SK-N-SH (cell line): ENCODE measurements at regions not wholly inside any gene's neighbourhood (a gene's known extent, or its start where the extent isn't known, plus 50 kb on each side); places are given as distances from the start of the nearest gene placed in this dataset.

Experiments used
- CTCF ChIA-PET: fragments of 300-600, 350-600 bp; formaldehyde crosslinking; extraction: SDS; loops from one replicate; lab custom pipeline; 2021; lab: Yijun Ruan, JAX
- POLR2A ChIA-PET: fragments of 350-600 bp; sonication (Branson Sonifier 250); formaldehyde crosslinking; extraction: SDS; loops from one replicate; lab custom pipeline; 2020; ENCODE audit warnings: antibody characterized with exemption, inconsistent platforms; lab: Yijun Ruan, JAX
- DNase-seq: peaks from one replicate; pipeline ENCODE4 v3.0.0; 2012
- H2AFZ ChIP-seq: fragments of 200-600 bp; sonication (generic); 2 replicates; pipeline ENCODE4 v1.8.1; 2016; ENCODE audit warnings: antibody characterized with exemption, mild to moderate bottlenecking, low read depth
- H3F3A ChIP-seq: fragments of 200-600 bp; sonication (generic); replicated peaks from 2 replicates; pipeline ENCODE3; 2016; ENCODE audit warnings: antibody characterized with exemption, mild to moderate bottlenecking; ENCODE audit not compliant: insufficient read depth
- H3K27ac ChIP-seq, 2 experiments: fragments of 200-500 bp in 1 of 2; fragments of 200-600 bp in 1 of 2; sonication (Bioruptor generic) in 1 of 2; sonication (generic), shearing (Covaris generic) in 1 of 2; 2 replicates each; pipeline versions ENCODE4 v1.5.1 to v1.6.1; 2014 to 2016; ENCODE audit warnings: low read depth in 2 of 2, inconsistent platforms in 1 of 2, low read length in 1 of 2, mild to moderate bottlenecking in 1 of 2, mixed read lengths in 1 of 2
- H3K27me3 ChIP-seq: fragments of 200-600 bp; sonication (generic), shearing (Covaris generic); 2 replicates; pipeline ENCODE4 v1.6.1; 2016; ENCODE audit warnings: mixed run types; ENCODE audit not compliant: insufficient read depth
- H3K36me3 ChIP-seq, 2 experiments: fragments of 200-500 bp in 1 of 2; fragments of 200-600 bp in 1 of 2; sonication (Bioruptor generic) in 1 of 2; sonication (generic) in 1 of 2; replicated peaks in 1 of 2; 2 replicates each; pipeline versions ENCODE3 to v1.5.1; 2014 to 2016; ENCODE audit warnings: low read length in 1 of 2, mild to moderate bottlenecking in 1 of 2; ENCODE audit not compliant: insufficient read depth in 2 of 2, control insufficient read depth in 1 of 2
- H3K4me1 ChIP-seq, 2 experiments: fragments of 200-500 bp in 1 of 2; fragments of 200-600 bp in 1 of 2; sonication (Bioruptor generic) in 1 of 2; sonication (generic), shearing (Covaris generic) in 1 of 2; 2 replicates each; pipeline versions ENCODE4 v1.5.1 to v1.6.1; 2014 to 2016; ENCODE audit warnings: low read depth in 1 of 2, low read length in 1 of 2, mixed run types in 1 of 2; ENCODE audit not compliant: insufficient read depth in 2 of 2, control insufficient read depth in 1 of 2
- H3K4me2 ChIP-seq: fragments of 200-600 bp; sonication (generic), shearing (Covaris generic); 2 replicates; pipeline ENCODE4 v1.6.1; 2017; ENCODE audit warnings: mixed run types
- H3K4me3 ChIP-seq, 2 experiments: fragments of 200-500 bp in 1 of 2; fragments of 200-600 bp in 1 of 2; sonication (Bioruptor generic) in 1 of 2; sonication (generic), shearing (Covaris generic) in 1 of 2; 2 replicates each; pipeline versions ENCODE4 v1.5.1 to v1.8.1; 2014 to 2016; ENCODE audit warnings: low read depth in 2 of 2, inconsistent platforms in 1 of 2, low read length in 1 of 2, mild to moderate bottlenecking in 1 of 2, mixed read lengths in 1 of 2, moderate library complexity in 1 of 2
- H3K79me2 ChIP-seq: fragments of 200-600 bp; sonication (generic); 2 replicates; pipeline ENCODE4 v1.8.1; 2017; ENCODE audit warnings: mild to moderate bottlenecking; ENCODE audit not compliant: insufficient read depth
- H3K9ac ChIP-seq: fragments of 200-600 bp; sonication (generic); 2 replicates; pipeline ENCODE4 v1.6.1; 2017; ENCODE audit warnings: mixed run types
- H3K9me2 ChIP-seq: fragments of 200-600 bp; sonication (generic); 2 replicates; pipeline ENCODE4 v1.6.1; 2017; ENCODE audit warnings: mixed run types
- H3K9me3 ChIP-seq: fragments of 200-600 bp; sonication (generic); 2 replicates; pipeline ENCODE4 v1.6.1; 2017; ENCODE audit warnings: mixed run types, mild to moderate bottlenecking, moderate library complexity
- H4K20me1 ChIP-seq: fragments of 200-600 bp; sonication (generic); 2 replicates; pipeline ENCODE4 v1.6.1; 2017; ENCODE audit warnings: mild to moderate bottlenecking, mixed run types; ENCODE audit not compliant: insufficient read depth
- ELF1 ChIP-seq: IDR thresholded peaks from 2 replicates; pipeline ENCODE4 v1.4.0; 2012
- FOXJ3 ChIP-seq: sonication (generic); formaldehyde crosslinking; IDR thresholded peaks from 2 replicates; pipeline ENCODE4 v1.5.1; 2020; ENCODE audit warnings: mild to moderate bottlenecking, missing genetic modification reagents
- GABPA ChIP-seq: IDR thresholded peaks from 2 replicates; pipeline ENCODE4 v1.4.0; 2012; ENCODE audit warnings: low read depth, mild to moderate bottlenecking
- GATA2 ChIP-seq: sonication (generic); formaldehyde crosslinking; IDR thresholded peaks from 2 replicates; pipeline ENCODE4 v1.5.0; 2020; ENCODE audit warnings: mild to moderate bottlenecking, missing genetic modification reagents
- IRF3 ChIP-seq: fragments of 150-350 bp; IDR thresholded peaks from 2 replicates; pipeline ENCODE4 v1.6.1; 2016; ENCODE audit warnings: mild to moderate bottlenecking, low read depth, low read length
- JUND ChIP-seq: IDR thresholded peaks from 2 replicates; pipeline ENCODE4 v1.4.0; 2012
- MAX ChIP-seq: IDR thresholded peaks from 2 replicates; pipeline ENCODE4 v1.4.0; 2012; ENCODE audit warnings: low read depth
- MEF2A ChIP-seq: IDR thresholded peaks from 2 replicates; pipeline ENCODE4 v1.4.0; 2012; ENCODE audit warnings: low read depth, borderline replicate concordance
- NRF1 ChIP-seq: IDR thresholded peaks from 2 replicates; pipeline ENCODE4 v1.6.1; 2012; ENCODE audit warnings: low read depth, mild to moderate bottlenecking, low read length
- PBX3 ChIP-seq: IDR thresholded peaks from 2 replicates; pipeline ENCODE4; 2012
- RAD21 ChIP-seq: IDR thresholded peaks from 2 replicates; pipeline ENCODE4 v1.6.1; 2012; ENCODE audit warnings: mild to moderate bottlenecking, low read length
- RCOR1 ChIP-seq: fragments of 150-350 bp; IDR thresholded peaks from 2 replicates; pipeline ENCODE4 v1.6.1; 2017; ENCODE audit warnings: antibody characterized with exemption, low read length
- REST ChIP-seq: IDR thresholded peaks from 2 replicates; pipeline ENCODE4 v1.6.1; 2012; ENCODE audit warnings: mild to moderate bottlenecking, low read depth, low read length, moderate library complexity
- RFX5 ChIP-seq: IDR thresholded peaks from 2 replicates; pipeline ENCODE4 v1.6.1; 2012; ENCODE audit warnings: mild to moderate bottlenecking, improper control_type of control experiment, low read length
- SIN3A ChIP-seq: IDR thresholded peaks from 2 replicates; pipeline ENCODE4 v1.6.1; 2012; ENCODE audit warnings: low read depth, mild to moderate bottlenecking, low read length, moderate library complexity, borderline replicate concordance
- SMC3 ChIP-seq: IDR thresholded peaks from 2 replicates; pipeline ENCODE4 v1.6.1; 2012; ENCODE audit warnings: low read depth, low read length, improper control_type of control experiment
- TAF1 ChIP-seq: IDR thresholded peaks from 2 replicates; pipeline ENCODE4 v1.6.1; 2012; ENCODE audit warnings: low read depth, mild to moderate bottlenecking, low read length, moderate library complexity, borderline replicate concordance
- TEAD4 ChIP-seq: IDR thresholded peaks from 2 replicates; pipeline ENCODE4 v1.4.0; 2012; ENCODE audit warnings: mild to moderate bottlenecking, borderline replicate concordance; ENCODE audit not compliant: insufficient read depth
- YY1 ChIP-seq: IDR thresholded peaks from 2 replicates; pipeline ENCODE4 v1.4.0; 2012; ENCODE audit warnings: low read depth, mild to moderate bottlenecking
- ZBTB33 ChIP-seq: IDR thresholded peaks from 2 replicates; pipeline ENCODE4 v1.4.0; 2012; ENCODE audit warnings: low read depth, borderline replicate concordance
- WGBS: methylation state at CpG from one replicate; pipeline ENCODE4 v1.1.6; 2017; ENCODE audit warnings: low lambda C conversion rate; 5-methylcytosine and 5-hydroxymethylcytosine counted together

- Histone ChIP-seq H3K9ac (no peak overlapping the region), H3K4me2 (no peak overlapping the region), H3K79me2 (no peaks in the 10 kb centered on the region), H3K4me1 (no peaks in the 10 kb centered on the region), H2AFZ (no peak overlapping the region), H3F3A (no peaks in the 10 kb centered on the region), H3K27ac (no peak overlapping the region), H4K20me1 (no peaks in the 10 kb centered on the region), H3K9me3 (no peaks in the 10 kb centered on the region), H3K4me3 (no peak overlapping the region), H3K27me3 (no peaks in the 10 kb centered on the region), H3K9me2 (no peaks in the 10 kb centered on the region), H3K36me3 (no peaks in the 10 kb centered on the region)
- CTCF ChIA-PET = no interaction called here
- POLR2A ChIA-PET = no interaction called here
- WGBS = 32% methylated on average over 7 of the region's 7 CpGs
- TF ChIP-seq RFX5 (no peak), RCOR1 (no peak), ZBTB33 (no peak), NRF1 (no peak), YY1 (no peak), MAX (no peak), TEAD4 (no peak), MEF2A (no peak), SIN3A (no peak), FOXJ3 (CRISPR knock-in tag) (no peak)
- DNase-seq = no peak
These were observed 119.9 kb upstream of the PTER start for GRCh38 chr10:16316733-16317390.

- Histone ChIP-seq H3K4me3 (no peak overlapping the region), H2AFZ (no peak overlapping the region), H3K36me3 (no peaks in the 10 kb centered on the region), H3K27ac (no peak overlapping the region), H4K20me1 (no peaks in the 10 kb centered on the region), H3K4me1 (no peaks in the 10 kb centered on the region), H3K9ac (no peak overlapping the region), H3K27me3 (no peaks in the 10 kb centered on the region), H3K79me2 (no peaks in the 10 kb centered on the region), H3K9me2 (no peaks in the 10 kb centered on the region), H3K9me3 (no peaks in the 10 kb centered on the region), H3K4me2 (no peak overlapping the region), H3F3A (no peaks in the 10 kb centered on the region)
- CTCF ChIA-PET = no interaction called here
- 36% methylated on average over 2 of the region's 2 CpGs for WGBS
- POLR2A ChIA-PET = no interaction called here
- no peak for DNase-seq
- no peak for TF ChIP-seq SMC3
- TF ChIP-seq GABPA = no peak
- no peak for TF ChIP-seq PBX3
- TF ChIP-seq TAF1 = no peak
- no peak for TF ChIP-seq GATA2 (CRISPR knock-in tag)
- TF ChIP-seq TEAD4 = no peak
- no peak for TF ChIP-seq ELF1
- no peak for TF ChIP-seq FOXJ3 (CRISPR knock-in tag)
- TF ChIP-seq REST = no peak
- TF ChIP-seq IRF3 = no peak
- no peak for TF ChIP-seq JUND
- no peak for TF ChIP-seq RAD21
These were observed 95.2 kb upstream of the PTER start for GRCh38 chr10:16341637-16342036.
